ENCODE measurements at regions not wholly inside any gene's neighbourhood (a gene's known extent, or its start where the extent isn't known, plus 50 kb on each side); places are given as distances from the start of the nearest gene placed in this dataset.

- no peak for DNase-seq
These were observed 57.5 kb downstream of the OSR1 start for GRCh38 chr2:19300961-19301360.

GRCh38 chr2:19299522-19299921 is 58.9 kb downstream of the OSR1 start:
- no peak for DNase-seq

DNA sequence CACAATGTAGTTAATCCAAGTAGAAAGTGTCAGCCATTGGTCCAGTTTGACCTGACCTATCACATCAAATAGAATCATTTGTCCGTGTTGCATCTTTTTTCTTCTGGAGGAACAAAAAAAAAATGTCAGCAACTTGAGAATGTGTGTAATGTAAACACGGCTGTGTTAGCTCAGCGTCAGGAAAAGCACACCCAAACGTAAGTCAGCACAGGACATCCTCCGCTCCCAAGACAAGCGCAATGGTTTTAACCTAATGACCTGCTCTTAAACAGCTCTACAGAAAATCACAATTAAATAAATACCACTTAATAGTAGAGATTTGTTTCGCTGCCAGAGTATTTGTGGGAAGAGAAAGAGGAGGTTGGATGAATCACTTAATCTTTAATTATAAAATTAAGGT is 59.4 kb downstream of the OSR1 start:
- DNase-seq, result peak; percentile 16

- DNase-seq, result no peak
These were observed 60.7 kb downstream of the OSR1 start for GRCh38 chr2:19297716-19298115.

DNA sequence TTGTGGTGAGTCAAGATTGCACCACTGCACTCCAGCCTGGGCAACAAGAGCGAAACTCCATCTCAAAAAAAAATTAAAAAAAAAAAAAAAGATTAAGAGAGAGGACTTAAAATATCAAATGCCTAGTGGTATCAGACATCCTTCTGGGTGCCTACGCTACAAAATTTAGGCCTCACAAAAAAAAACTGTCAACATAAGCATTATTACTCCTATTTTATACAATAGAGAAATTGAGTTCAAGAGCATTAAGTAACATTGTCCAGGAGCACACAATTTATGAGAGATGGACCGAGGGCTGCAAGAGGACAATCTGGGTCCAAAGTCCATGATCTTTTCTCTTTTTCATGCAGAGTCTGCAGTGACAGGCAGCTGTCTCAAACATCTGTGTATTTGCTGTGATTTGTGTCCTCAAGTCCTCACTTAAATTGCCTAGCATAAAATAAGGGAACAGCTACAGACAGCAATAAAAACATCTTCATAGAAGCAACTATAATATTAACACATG is 62.4 kb downstream of the OSR1 start:
- DNase-seq, result no peak

GRCh38 chr2:19292007-19292406 is 66.4 kb downstream of the OSR1 start:
- DNase-seq, result no peak

DNA sequence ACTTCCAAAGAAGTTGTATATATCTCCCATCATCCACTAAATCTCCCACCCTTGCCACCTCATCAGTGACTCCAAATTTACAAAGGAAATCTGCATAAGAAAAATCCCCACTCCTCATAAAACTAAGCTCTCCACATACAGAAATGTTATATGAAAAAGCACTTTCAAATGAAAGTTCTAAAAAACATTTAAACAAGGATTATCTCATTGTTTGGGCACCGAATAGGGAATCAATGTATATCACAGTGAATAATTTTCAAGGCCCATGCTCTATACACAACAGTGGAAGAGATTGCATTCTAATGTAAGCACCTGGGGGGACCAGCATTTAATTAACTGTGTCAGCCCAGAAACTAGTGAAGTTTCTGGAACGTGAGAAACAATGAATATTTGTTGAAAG is 70.1 kb downstream of the OSR1 start:
- DNase-seq, result no peak

DNA sequence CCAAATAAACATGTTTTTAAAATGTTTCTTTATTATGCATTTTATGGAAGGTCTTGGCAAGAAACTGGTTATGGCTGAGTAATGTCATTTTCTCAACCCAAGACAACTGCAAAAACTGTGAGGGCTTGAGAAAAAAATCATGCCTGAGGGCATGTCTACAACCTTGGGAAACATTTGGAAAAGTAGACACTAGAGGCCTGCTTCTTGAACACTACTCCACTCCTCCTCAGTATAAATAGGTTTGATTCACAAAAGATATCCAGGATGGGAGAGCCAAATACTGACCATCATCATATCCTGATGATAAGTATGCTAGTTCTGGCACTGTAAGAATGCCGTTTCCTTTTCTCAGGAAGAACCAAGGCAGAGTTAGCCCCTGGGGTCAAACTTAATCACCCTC is 71.1 kb downstream of the OSR1 start:
- DNase-seq, result no peak

GRCh38 chr2:19282305-19282704 is 76.1 kb downstream of the OSR1 start:
- DNase-seq, result no peak

GRCh38 chr2:19274439-19274838 is 84.0 kb downstream of the OSR1 start:
- DNase-seq, result no peak

DNA sequence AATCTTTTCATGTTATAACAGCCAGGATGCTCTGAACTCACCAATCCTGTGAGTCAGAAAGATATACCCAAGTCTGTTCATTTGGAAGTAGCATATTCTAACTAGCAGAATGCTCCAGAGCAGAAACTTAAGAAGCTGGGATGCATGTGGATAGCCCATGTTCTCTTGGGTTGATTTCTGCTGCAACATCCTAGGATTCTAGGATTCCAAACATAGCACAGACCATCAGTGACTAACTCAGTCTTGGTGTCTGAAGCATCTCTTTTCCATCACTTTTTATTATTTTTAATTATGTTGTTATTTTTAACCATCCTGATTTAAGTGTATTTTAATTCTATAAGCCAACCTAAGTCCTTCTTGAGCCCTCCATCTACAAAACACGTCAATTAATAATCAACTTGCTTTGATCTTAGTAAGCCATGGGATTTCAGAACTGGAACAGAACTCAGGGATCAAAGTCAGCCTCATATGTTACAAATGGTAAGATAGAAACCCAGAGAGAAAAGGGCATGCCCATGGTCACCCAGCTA is 85.4 kb downstream of the OSR1 start:
- DNase-seq, result no peak

- DNase-seq, result no peak
These were observed 86.4 kb downstream of the OSR1 start for GRCh38 chr2:19272039-19272438.

- DNase-seq, result no peak
These were observed 93.6 kb downstream of the OSR1 start for GRCh38 chr2:19264852-19265251.

- no peak for DNase-seq
These were observed 96.3 kb downstream of the OSR1 start for GRCh38 chr2:19262150-19262549.

DNA sequence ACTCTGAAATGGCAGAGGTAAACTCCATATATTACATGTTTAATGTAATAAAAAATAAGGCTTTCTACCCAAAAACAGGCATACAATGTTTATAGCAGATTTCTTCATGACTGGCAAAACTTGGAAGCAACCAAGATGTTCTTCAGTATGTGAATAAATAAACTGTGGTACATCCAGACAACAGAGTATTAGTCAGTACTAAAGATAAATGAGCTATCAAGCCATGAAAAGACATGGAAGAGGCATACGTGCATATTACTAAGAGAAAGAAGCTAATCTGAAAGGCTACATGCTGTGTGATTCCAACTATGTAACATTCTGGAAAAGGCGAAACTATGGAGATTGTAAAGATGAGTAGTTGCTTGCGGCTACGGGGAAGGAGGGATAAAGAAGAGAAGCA is 97.4 kb downstream of the OSR1 start:
- DNase-seq, result no peak

GRCh38 chr2:19256121-19256601 is 102.3 kb downstream of the OSR1 start:
- no peak for DNase-seq

DNA sequence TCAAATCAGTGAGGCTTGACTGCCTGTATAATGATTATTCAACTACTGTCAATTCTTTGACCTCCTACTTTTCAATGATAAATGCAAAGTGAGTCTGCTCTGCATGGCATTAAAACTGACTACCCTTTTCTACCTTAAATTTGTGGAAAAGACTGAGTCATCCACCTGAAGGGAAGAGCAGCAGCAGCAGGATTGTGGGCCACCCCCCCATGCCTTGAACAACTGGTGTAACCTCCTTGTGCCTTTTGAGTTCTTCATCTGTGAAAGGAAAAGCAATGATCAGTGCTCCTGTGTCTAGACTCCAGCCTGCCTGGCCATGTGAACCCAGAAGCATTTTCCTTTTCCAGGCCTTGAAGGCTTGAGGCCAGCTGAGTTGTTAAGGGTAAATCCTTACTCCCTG is 102.9 kb downstream of the OSR1 start:
- DNase-seq, result no peak

GRCh38 chr2:19251554-19251953 is 106.9 kb downstream of the OSR1 start:
- DNase-seq, result no peak

GRCh38 chr2:19250906-19251305 is 107.5 kb downstream of the OSR1 start:
- no peak for DNase-seq

GRCh38 chr2:19247186-19247585 is 111.2 kb downstream of the OSR1 start:
- DNase-seq, result no peak

GRCh38 chr2:19246496-19246895 is 111.9 kb downstream of the OSR1 start:
- DNase-seq, result no peak

- no peak for DNase-seq
These were observed 113.7 kb downstream of the OSR1 start for GRCh38 chr2:19244460-19245363.

DNA sequence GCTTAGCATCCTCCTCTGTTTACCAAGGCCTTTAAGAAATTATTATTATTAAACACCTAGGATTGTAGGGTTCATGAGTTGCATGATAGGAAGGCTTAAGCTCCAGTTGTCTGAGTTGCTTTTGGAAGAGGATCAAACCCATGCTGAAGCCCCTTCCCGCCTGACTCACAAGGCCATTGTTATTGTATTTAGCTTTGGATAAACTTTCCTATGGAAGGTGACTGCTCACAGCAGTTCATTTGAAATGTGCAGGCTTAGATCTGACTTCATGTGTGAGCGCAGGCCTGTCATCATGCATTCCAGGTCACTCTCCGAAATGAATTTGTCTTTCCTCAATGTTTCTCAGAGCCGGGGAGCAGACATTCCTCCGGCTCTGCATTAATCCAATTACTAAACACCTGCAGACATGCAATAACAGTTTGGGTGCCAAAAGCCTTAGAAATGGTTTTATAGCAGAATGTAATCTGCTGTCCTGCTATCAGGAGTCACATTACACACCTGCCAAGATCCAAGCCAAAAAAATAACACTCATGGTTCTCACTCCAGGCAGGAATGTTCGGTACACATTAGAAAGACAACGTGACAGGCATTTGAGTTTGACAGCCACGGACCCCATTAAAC is 119.9 kb downstream of the OSR1 start:
- peak; percentile 44 for DNase-seq

All from tongue (tissue), 1 donor.